Activated T-helper 1 cell treated with Interleukin-2 at 50 U/mL for 16 hours (primary cell): ENCODE measurements at regions not wholly inside any gene's neighbourhood (a gene's known extent, or its start where the extent isn't known, plus 50 kb on each side); places are given as distances from the start of the nearest gene placed in this dataset.
"Not testable (repeated sequence)": the region's sequence is repeated elsewhere in the genome, so short reads cannot be mapped to it uniquely, and the experiment has no call there.

Experiments
- DNase-seq: peaks from one replicate; pipeline ENCODE4 v3.0.0-alpha.2; 2020; ENCODE audit warnings: low read depth

DNA sequence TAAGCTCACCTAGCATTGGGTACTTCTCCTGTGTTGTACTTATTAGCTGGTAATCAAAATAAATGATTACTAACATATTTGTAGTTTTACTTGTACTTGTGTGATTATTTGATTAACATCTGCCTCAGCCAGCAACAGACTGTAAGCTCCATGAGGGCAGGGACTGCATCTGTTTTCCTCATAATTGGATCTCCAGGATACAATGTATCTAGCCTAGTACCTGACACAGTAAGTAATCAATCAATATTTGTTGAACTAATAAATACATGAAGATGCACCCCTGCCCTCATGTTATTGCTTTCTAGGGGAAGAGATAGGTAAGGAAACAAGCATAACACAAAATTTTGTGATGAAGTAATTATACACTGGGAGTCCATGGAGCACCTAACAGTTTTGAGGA lies 101.5 kb downstream of the TENT5C start:
- no peak for DNase-seq

DNA sequence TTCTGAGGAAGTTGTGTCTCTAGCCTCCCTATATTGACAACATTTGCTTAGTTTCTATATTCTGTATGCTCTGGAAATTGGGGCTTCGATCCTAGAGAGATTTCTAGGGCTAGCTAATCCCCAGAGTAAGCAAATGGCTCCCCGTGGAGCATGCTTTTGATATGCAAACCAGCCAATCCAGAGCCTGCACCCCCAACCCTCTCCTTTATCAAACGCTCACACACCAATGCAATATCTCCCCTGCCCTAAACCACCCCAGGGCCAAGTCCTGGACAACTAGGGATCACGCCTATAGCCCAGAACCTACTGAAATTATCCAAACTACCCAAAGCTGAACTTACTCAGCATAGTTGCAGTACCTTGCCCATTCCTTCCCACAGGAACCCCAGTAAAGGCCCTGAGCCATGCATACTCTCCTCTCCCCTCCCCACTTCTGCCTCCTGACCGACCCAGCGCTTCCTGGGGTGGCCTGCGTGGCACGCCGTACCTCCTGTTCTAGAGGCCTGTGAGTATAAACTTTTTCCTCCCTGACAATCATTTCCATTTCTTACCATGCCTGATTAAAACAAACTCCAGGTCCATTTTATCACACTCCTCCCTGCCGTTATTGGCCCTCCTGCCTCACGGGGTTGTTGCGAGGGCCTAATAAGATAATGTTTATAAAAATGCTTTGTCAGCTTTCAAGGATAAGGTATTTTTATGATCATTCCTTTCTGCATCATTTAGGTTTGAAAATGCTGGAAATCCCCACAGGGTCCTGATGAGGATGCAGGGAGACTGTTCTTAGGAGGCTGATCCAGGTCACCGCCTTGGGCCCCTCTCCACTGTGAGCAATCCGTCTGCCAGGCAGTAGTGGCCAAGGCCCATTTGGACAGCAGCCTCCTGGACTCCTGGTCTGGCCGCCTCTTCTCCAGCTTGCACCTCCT lies 102.7 kb downstream of the TENT5C start:
- no peak for DNase-seq

GRCh38 chr1:117709249-117709691 lies 103.4 kb downstream of the TENT5C start:
- no peak for DNase-seq

DNA sequence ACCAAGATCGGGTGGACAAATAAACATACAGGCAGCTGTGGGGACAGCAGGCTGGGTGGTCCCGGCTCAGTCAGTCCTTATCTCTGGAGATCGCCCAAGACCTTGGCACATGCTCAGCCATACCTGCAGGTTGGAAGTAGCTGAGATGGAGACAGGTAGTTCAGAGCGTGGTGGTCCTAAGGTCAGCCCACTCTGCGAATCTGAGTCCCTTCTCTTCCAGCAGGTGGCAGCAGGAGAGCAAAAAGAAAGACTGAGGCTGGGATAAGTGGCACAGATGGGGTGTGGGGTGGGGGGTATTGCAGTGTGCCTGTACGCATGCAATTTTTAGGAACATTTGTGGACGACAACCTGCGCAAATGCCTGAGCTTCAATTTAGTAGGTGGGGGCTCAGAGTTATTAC lies 104.9 kb downstream of the TENT5C start:
- no peak for DNase-seq

DNA sequence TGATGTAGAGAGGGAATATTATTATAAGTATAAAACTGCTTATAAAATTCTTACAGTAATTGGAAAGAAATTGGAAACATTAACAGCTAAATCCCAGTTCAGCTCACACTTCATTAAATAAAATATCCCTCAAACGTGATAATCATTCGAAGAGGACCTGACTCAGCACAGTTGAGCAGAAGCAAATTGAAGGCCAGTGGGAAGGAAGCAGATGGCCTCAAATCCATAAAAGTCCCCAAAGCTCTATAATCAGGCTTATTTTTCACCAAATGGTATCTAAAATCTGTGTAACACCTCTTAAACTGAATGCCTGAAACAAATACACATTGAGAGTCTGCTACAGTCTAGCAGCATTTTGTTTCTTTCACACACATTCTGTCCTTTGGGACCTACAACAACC lies 106.8 kb downstream of the TENT5C start:
- no peak for DNase-seq

DNA sequence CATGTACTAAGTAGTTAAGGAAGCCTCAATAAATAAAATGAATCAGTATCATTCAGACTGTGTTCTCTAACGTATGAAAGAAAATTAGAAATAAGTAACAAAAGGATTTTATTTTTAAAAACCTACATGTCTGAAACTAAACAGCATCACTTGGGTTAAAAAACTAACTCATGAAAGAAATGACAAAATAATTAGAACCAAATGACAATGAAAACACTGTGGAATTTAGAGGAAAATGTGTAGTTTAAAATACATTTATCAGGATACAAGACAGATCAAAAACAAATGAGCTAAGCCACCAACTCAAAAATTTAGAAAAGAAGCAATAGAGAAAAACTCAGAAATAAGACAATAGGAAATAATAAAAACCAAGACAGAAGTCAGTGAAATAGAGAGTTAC lies 108.7 kb downstream of the TENT5C start:
- DNase-seq, result no peak

DNA sequence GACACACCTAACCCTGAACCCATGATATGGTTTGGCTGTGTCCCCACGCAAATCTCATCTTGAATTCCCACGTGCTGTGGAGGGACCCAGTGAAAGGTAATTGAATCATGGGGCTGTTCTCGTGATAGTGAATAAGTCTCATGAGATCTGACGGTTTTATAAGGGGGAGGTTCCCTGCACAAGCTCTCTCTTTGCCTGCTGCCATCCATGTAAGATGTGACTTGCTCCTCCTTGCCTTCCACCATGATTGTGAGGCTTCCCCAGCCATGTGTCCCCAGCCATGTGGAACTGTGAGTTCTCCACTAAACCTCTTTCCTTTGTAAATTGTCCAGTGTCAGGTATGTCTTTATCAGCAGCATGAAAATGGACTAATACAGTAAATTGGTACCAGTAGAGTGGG lies 110.2 kb downstream of the TENT5C start:
- not testable (repeated sequence) for DNase-seq

DNA sequence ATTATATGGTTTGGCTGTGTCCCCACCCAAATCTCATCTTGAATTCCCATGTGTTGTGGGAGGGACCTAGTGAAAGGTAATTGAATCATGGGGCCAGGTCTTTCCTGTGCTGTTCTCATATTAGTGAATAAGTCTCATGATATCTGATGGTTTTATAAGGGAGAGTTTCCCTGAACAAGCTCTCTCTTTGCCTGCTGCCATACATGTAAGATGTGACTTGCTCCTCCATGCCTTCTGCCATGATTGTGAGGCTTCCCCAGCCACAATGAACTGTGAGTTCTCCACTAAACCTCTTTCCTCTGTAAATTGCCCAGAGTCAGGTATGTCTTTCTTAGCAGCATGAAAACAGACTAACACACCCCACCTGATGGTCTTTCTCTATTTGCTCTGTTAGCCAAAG lies 112.1 kb downstream of the TENT5C start:
- DNase-seq, result not testable (repeated sequence)

DNA sequence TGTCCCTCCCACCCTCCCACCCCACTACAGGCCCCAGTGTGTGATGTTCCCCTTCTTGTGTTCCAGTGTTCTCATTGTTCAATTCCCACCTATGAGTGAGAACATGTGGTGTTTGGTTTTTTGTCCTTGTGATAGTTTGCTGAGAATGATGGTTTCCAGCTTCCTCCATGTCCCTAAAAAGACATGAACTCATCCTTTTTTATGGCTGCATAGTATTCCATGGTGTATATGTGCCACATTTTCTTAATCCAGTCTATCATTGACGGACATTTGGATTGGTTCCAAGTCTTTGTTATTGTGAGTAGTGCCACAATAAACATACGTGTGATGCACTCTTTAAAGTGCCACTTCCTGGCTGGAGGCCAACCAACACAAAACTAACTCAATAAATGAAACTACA lies 112.7 kb downstream of the TENT5C start:
- not testable (repeated sequence) for DNase-seq

DNA sequence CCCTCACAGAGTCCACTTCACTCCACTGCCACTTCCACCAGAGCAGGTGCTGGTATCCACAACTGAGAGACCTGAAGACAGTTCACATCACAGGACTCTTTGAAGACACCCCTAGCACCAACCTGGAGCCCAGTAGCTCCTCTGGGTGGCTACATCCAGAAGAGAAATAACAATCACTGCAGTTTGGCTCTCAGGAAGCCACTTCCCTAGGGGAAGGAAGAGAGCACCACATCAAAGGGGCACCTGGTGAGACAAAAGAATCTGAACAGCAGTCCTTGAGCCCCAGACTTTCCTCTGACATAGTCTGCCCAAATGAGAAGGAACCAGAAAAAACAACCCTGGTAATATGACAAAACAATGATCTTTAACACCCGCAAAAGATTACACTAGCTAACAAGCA lies 113.2 kb downstream of the TENT5C start:
- no peak for DNase-seq

DNA sequence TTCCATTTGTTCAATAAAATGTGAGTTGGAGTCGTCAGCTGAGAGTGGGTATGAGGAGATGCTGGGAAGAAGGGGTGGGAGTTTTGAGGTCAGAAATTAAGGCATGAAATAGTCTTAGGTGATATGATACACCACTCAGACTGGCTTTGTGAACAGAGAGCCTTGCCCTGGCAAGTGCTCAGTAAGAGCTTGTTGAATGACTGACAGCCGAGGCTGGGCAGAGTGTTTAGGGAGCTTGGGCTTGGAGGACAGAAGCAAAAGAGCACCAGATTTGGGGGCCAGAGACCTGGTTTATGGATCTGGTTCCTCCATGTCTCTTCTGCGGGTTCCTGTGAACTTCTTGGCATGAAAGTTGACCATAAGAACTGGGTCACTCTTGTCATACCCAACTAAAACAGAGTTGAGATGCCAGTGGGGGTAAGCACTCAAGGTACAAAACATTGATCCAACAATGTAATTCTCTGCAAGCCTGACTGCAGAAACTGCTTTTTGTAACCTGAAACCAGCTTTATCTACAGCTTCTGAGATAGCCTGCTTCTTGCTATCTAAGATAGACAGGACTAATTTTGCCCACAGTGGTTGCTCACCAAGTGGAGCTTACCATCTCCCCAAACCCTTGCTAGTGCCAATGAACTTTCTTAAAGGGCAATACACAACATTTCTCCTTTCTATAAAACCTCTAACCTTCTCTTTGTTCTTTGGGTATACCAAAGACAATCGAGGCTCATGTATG lies 126.4 kb downstream of the TENT5C start:
- DNase-seq, result no peak

- no peak for DNase-seq
These were observed 127.1 kb downstream of the TENT5C start for GRCh38 chr1:117732956-117733355.

GRCh38 chr1:117734403-117734802 lies 128.6 kb downstream of the TENT5C start:
- no peak for DNase-seq

GRCh38 chr1:117735045-117735992 lies 129.5 kb downstream of the TENT5C start:
- no peak for DNase-seq

DNA sequence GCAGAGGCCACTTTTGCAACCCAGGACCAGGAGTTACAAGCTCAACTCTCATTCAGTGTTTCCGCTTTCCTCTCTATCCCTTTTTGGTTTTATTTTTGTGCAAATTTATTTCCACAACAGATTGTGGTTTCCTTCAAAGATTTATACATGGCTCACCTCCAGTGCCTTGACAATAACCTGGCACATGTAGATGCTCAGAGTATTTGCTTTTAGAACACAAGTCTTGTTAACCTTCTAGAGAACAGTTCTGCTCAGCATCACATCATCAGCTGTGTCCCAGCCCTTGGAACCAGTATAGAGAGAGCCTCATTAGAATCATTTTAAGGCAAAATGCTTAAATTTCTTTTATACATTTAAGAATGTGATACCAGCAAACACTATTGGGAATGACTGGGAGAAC lies 133.7 kb downstream of the TENT5C start:
- no peak for DNase-seq

- no peak for DNase-seq
These were observed 134.6 kb downstream of the TENT5C start for GRCh38 chr1:117740496-117740895.

DNA sequence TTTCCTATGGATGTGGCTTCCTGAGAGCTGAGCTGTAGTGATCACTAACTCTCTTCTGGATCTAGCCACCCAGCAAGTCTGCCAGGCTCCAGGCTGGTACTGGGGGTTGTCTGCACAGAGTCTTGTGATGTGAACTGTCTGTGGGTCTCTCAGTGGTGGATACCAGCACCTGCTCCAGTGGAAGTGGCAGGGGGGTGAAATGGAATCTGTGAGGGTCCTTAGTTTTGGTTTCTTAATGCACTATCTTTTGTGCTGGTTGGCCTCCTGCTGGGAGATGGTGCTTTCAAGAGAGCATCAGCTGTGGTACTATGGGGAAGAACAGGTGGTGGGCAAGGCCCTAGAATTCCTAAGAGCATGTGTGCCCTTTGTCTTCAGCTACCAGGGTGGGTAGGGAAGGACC lies 140.7 kb downstream of the TENT5C start:
- DNase-seq, result not testable (repeated sequence)

- DNase-seq, result no peak
These were observed 141.8 kb downstream of the TENT5C start for GRCh38 chr1:117747605-117748004.

DNA sequence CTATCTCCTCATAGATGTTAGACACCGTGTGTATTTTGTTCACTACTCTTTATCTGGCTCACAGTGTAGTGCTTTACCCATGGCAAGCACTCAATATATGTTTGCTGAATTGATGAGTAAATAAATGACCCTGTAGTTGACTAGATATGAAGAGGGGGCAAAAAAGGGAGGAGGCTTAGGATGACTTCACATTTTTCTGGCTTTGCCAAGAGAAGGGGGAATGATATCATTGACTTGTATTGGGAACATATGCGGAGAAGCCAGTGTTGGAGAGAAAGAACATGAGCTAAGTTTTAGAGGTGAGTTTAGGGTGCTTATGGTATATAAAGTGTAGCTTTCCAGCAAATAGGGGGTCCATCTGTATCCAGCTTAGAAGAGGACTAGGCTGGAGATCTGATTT lies 145.5 kb downstream of the TENT5C start:
- no peak for DNase-seq

DNA sequence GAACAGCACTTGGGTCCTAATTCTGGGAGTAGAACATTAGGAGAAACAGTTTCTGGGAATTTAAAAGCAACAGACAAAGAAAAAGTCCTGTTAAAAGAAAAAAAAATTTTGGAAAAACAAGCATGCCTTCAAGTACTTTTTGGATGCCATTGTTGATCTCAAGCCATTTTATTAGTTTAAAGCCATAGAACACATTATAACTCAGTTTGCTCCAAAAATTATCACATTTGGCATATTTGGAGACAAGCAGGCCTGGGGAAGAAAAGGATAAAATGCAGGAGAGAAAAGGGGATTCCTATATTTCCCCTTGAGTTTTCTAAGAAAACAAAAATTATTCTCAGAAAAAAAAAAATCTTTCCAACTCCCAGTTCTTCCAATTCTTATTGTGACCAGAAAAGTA lies 146.8 kb downstream of the TENT5C start:
- DNase-seq, result no peak

DNA sequence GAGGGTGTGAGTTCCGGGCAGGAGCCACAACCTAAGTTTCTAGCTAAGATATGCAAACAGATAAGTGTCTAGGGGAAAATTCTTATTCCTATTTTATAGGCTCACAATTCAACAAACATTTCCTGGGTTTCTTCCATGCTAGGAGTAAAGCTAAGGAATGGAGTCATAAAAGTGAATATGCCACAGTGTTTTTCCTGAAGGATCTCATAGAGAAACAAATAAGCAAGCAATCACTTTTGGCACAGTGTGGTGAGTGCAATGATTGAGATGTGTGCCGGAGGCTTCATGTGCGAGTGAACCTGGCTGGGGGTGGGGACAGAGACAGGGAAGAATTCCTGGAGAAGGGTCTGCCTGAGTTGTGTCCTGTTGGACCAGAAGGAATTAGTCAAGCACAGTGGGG lies 147.4 kb downstream of the TENT5C start:
- no peak for DNase-seq

GRCh38 chr1:117753652-117754051 lies 147.8 kb downstream of the TENT5C start:
- DNase-seq, result no peak
